ENCODE measurements at regions not wholly inside any gene's neighbourhood (a gene's known extent, or its start where the extent isn't known, plus 50 kb on each side); places are given as distances from the start of the nearest gene placed in this dataset.

DNA sequence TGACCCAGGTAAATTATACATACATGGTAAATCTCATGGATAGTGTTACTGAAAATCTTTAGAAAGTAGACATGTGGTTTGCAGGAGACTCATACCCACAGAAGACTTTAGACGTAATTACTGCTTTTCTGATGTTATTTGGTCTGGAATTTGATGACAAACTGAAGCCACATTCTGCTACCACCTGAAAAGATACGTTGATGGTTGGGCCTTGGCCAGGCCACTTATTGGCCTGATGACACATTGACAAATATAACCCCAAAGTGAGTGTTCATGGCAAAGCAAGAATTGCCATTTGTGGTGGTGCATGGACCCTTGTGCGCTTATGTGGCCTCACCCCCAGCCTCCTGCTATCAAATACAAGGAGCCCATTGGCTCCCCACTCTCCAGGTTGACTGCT lies 155.6 kb downstream of the METTL4 start:
- TF ChIP-seq, protein P1, sequence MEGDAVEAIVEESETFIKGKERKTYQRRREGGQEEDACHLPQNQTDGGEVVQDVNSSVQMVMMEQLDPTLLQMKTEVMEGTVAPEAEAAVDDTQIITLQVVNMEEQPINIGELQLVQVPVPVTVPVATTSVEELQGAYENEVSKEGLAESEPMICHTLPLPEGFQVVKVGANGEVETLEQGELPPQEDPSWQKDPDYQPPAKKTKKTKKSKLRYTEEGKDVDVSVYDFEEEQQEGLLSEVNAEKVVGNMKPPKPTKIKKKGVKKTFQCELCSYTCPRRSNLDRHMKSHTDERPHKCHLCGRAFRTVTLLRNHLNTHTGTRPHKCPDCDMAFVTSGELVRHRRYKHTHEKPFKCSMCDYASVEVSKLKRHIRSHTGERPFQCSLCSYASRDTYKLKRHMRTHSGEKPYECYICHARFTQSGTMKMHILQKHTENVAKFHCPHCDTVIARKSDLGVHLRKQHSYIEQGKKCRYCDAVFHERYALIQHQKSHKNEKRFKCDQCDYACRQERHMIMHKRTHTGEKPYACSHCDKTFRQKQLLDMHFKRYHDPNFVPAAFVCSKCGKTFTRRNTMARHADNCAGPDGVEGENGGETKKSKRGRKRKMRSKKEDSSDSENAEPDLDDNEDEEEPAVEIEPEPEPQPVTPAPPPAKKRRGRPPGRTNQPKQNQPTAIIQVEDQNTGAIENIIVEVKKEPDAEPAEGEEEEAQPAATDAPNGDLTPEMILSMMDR (IDR thresholded peaks at IDR 0.05; ENCODE audit: borderline replicate concordance, control extremely low read depth, extremely low read depth, insufficient read depth, missing control alignments): no peak
- no peak for DNase-seq (ENCODE audit: low spot score)
- in situ Hi-C loops (cut with MboI; ENCODE audit: low sequenced_read_pairs, unreplicated experiment): no loop called here

DNA sequence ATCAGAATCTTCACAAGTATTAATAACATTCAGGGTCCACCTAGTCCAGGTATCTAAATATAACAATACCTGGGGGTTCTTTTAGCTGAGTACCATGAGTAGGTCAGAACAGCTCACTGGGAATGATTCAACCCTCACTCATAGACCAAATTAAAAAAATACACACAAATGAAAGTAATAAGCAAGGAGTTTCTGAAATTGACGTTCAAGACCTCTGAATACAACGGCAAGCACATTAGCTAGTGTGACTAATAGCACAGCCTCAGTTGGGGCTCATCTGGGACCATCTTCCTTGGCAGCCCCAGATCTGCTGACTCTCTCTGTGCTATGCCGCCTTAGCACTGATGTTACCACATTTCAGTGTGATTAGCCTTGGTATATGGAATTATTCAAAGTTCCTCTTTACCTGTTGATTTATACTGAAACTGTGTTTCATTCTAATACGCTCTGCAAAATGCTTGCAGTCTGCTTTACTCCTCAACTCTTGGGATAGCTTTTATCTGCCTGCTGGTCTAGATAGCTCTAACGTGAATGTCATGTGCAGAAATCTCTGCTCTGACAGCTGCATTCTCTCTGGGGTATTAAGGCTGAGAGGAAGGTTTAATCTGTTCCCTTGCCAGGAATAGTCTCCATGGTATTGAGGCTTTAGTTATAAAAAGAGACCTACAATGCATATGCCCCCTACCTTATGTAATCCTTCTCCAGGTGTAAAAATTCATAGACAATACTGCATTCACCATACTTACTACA lies 153.3 kb downstream of the METTL4 start:
- TF ChIP-seq, protein P1 (IDR thresholded peaks at IDR 0.05; ENCODE audit: borderline replicate concordance, control extremely low read depth, extremely low read depth, insufficient read depth, missing control alignments): no peak
- no peak for DNase-seq (ENCODE audit: low spot score)
- in situ Hi-C loops (cut with MboI; ENCODE audit: low sequenced_read_pairs, unreplicated experiment): no loop called here

DNA sequence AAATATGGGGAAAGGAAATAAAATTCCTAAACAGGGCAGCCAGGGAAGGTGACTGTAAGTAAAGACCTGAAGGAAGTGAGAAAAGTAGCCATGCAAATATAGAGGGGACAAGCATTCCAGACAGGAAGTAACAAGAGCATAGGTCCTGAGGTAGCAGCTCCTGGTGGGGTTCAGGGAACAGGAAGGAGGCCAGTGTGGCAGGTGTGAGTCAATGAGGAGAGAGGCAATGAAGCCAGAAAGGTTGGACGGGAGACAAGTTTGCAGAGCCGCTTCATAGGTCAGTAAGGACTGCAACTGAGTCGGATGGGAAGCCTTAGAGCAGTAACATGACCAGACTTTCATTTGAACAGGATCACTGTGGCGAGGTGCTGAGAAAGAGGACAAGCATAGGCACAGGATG lies 150.9 kb downstream of the METTL4 start:
- TF ChIP-seq, protein P1 (IDR thresholded peaks at IDR 0.05; ENCODE audit: borderline replicate concordance, control extremely low read depth, extremely low read depth, insufficient read depth, missing control alignments): no peak
- DNase-seq (ENCODE audit: low spot score): no peak
- in situ Hi-C loops (cut with MboI; ENCODE audit: low sequenced_read_pairs, unreplicated experiment): no loop called here

DNA sequence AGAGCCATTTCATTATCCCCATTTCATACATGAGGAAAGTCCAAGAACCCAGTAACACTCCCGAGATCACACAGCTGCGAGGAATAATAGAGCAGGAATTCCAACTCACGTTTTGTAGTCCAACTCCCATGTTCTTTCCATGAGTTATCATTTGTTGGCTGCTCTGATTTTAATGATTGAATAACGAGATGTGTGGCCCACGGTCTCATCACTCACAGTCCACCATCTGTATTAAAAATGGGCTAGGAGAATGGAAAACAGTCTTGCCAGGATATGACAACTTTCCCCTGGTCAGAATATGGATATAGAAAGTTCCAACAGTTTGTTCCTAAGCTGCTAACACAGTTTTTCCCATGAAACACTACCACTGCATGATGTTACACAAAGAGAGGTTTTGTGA lies 147.5 kb downstream of the METTL4 start:
- DNase-seq (ENCODE audit: low spot score): no peak
- TF ChIP-seq, protein P1 (IDR thresholded peaks at IDR 0.05; ENCODE audit: borderline replicate concordance, control extremely low read depth, extremely low read depth, insufficient read depth, missing control alignments): no peak
- in situ Hi-C loops (cut with MboI; ENCODE audit: low sequenced_read_pairs, unreplicated experiment): no loop called here

DNA sequence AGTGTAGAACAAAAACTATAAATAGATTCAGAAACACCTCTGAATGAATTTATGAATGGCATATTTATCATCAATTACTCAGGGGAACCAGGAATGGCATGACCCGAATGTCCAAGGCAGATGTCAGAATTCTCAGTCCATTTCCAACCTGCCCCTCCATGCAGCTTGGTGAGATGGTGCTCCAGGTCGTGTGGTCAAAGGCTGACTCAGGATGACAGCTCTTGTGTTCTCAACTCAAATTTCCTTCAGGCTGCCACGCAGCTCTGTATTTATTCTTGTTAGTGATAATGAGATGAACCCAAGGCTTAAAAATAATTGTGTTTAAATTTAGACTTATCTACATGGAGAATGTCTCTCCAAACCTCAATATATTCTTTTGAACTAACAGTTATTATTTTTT lies 146.9 kb downstream of the METTL4 start:
- DNase-seq (ENCODE audit: low spot score): no peak
- TF ChIP-seq, protein P1 (IDR thresholded peaks at IDR 0.05; ENCODE audit: borderline replicate concordance, control extremely low read depth, extremely low read depth, insufficient read depth, missing control alignments): no peak
- in situ Hi-C loops (cut with MboI; ENCODE audit: low sequenced_read_pairs, unreplicated experiment): no loop called here

DNA sequence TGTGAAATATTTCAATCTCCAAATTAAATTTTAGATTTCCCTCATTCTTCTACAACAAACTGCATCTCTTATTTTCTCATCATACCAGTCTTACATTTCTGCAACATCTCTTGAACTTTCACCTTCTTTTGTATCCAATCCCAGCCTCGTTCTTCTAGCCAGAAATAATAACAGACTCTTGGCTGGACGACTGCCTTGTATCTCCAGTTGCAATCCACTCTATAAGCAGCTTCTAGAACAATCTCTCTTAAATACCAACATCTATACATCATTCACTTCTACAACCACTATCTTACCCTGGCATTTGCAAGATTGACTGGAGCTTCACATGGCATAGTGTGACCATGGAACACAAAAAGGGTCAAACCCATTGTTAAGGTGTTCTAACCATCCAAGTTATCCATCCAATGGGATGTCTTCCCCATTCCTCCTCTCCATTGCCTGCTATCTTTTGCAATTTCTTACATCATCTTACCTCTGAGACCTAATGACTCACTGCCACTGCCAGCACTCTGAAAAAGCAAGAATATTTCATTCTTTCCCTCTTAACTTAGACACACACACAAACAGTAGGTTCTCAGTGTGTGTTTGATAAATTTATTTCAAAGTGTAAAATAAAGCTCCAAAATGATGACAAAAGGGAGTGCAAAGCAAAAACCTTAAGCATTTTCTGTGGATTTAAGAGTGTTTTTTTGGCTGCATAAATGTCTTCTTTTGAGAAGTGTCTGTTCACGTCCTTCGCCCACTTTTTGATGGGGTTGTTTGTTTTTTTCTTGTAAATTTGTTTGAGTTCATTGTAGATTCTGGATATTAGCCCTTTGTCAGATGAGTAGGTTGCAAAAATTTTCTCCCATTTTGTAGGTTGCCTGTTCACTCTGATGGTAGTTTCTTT lies 145.6 kb downstream of the METTL4 start:
- in situ Hi-C loops (cut with MboI; ENCODE audit: low sequenced_read_pairs, unreplicated experiment): no loop called here
- TF ChIP-seq, protein P1 (IDR thresholded peaks at IDR 0.05; ENCODE audit: borderline replicate concordance, control extremely low read depth, extremely low read depth, insufficient read depth, missing control alignments): no peak
- DNase-seq (ENCODE audit: low spot score): no peak
